Neural cell (in vitro differentiated cells): ENCODE measurements at regions not wholly inside any gene's neighbourhood (a gene's known extent, or its start where the extent isn't known, plus 50 kb on each side); places are given as distances from the start of the nearest gene placed in this dataset.

ENCODE experiments used
- CTCF ChIP-seq: fragments of 450-650 bp; IDR thresholded peaks from 2 replicates; pipeline ENCODE4 v1.5.1; 2014; ENCODE audit warnings: antibody characterized with exemption, mild to moderate bottlenecking, moderate library complexity; ENCODE audit not compliant: poor library complexity, severe bottlenecking
- EP300 ChIP-seq: fragments of 450-650 bp; conservative IDR thresholded peaks from 2 replicates; pipeline ENCODE4 v1.6.1; 2014; ENCODE audit warnings: antibody characterized with exemption, mild to moderate bottlenecking, moderate library complexity; ENCODE audit not compliant: poor library complexity, severe bottlenecking
- MXI1 ChIP-seq: fragments of 450-650 bp; conservative IDR thresholded peaks from 2 replicates; pipeline ENCODE4 v1.6.1; 2014; ENCODE audit warnings: antibody characterized with exemption, mild to moderate bottlenecking; ENCODE audit not compliant: poor library complexity, severe bottlenecking
- RAD21 ChIP-seq: fragments of 450-650 bp; conservative IDR thresholded peaks from 2 replicates; pipeline ENCODE4 v1.6.1; 2014; ENCODE audit warnings: antibody characterized with exemption, mild to moderate bottlenecking, moderate library complexity

GRCh38 chr2:111687911-111688310 is 196.1 kb downstream of the ANAPC1 start:
- TF ChIP-seq RAD21 (no peak), CTCF (no peak), MXI1 (no peak), EP300 (no peak)
